ENCODE measurements at regions not wholly inside any gene's neighbourhood (a gene's known extent, or its start where the extent isn't known, plus 50 kb on each side); places are given as distances from the start of the nearest gene placed in this dataset.
A peak's percentile ranks its signal among the peaks of the same experiment; 100 is the strongest.

DNA sequence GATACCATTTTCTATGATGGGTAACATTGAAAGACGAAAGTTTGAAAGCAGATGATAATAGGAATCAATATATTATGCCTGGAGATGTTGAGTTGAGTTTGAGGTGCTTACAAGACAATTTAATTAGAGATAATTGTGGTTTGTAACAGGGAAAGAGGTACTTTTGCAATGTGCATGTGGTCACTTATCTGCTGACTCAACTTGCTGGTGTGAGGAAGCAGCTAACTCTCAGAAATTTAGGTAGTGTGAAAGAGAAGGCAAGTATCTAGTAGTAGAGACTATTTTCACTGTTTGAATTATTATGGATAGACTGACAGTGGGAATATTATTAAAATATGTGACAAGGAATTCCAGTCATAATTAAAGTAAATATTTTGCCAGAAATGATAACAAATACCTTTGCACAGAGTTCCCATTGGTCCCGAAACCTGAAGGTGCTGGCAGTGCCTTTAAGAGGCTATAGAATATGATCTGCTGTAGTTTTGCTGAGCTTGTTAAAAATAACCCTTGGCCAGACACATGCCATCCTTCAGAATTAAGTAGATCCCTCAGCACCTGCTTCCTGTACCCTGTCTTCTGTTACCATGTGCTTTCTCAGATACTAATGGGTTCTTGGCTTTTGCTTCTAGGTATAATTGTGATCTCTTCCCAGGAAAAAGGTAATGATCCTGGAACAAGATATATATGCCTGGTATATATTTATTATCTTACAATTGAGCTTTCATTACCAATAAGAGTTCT lies 315.9 kb downstream of the BCHE start:
- H3K36me3 ChIP-seq (replicated peaks in 1 of 2; ENCODE audit: control insufficient read depth in 1 of 2, insufficient read depth in 2 of 2, low read length in 2 of 2), result no peaks in the 10 kb centered on the region
- ATAC-seq (no peak), DNase-seq (ENCODE audit: low spot score) (no peak), FAIRE-seq (no peak)
- H3K4me2 ChIP-seq (ENCODE audit: low read depth, low read length), result no peak overlapping the region
- POLR2A ChIA-PET, result no interaction called here
- H3K9ac ChIP-seq (ENCODE audit: insufficient read depth, low read depth, low read length), result no peak overlapping the region
- H4K20me1 ChIP-seq (ENCODE audit: insufficient read depth, low read length), result no peaks in the 10 kb centered on the region
- BruUV-seq (replicated peaks), result no TSS peak
- no peaks in the 10 kb centered on the region for H3K79me2 ChIP-seq (ENCODE audit: insufficient read depth, low read length)
- H3K4me1 ChIP-seq (ENCODE audit: insufficient read depth, low read length), result no peaks in the 10 kb centered on the region
- intact Hi-C loops (cut with micrococcal nuclease; ENCODE audit: unreplicated experiment), result no loop called here
- in situ Hi-C loops (cut with HindIII; ENCODE audit: extremely low pct_ligation_motif_present, low pct_unique_long_range_greater_than_20kb), result no loop called here
- no peaks in the 10 kb centered on the region for H3K27me3 ChIP-seq (ENCODE audit: control insufficient read depth in 1 of 2, insufficient read depth in 2 of 2, low read length in 2 of 2)
- CTCF ChIA-PET (ENCODE audit: low intra/inter-chr PET ratio, low total read pairs), result no interaction called here
- no peak overlapping the region for H2AFZ ChIP-seq (ENCODE audit: low read length)
- TF ChIP-seq MNT (IDR thresholded peaks at IDR 0.05), result peak; percentile 91
- no peak for TF ChIP-seq RXRB (CRISPR knock-in tag; IDR thresholded peaks at IDR 0.05; ENCODE audit: borderline replicate concordance)
- TF ChIP-seq AHR (CRISPR knock-in tag; IDR thresholded peaks at IDR 0.05), result no peak
- peak in 1 of 2 experiments; percentile 34; a peak in 1 of 4 replicates for TF ChIP-seq MAFK (conservative IDR thresholded peaks at IDR 0.05 in 1 of 2, IDR thresholded peaks at IDR 0.05 in 1 of 2; ENCODE audit: low read length in 2 of 2)
- no peak for TF ChIP-seq SMAD3 (CRISPR knock-in tag; IDR thresholded peaks at IDR 0.05)
- H3K4me3 ChIP-seq (replicated peaks in 1 of 3; ENCODE audit: insufficient read depth in 1 of 3, low read depth in 2 of 3, low read length in 3 of 3), result no peak overlapping the region
- WGBS (ENCODE audit: low lambda C conversion rate), result 4% methylated on average over 2 of the region's 2 CpGs
- no peak overlapping the region for H3K27ac ChIP-seq (ENCODE audit: extremely low read length, insufficient read depth, low read length)
- no peaks in the 10 kb centered on the region for H3K9me3 ChIP-seq (ENCODE audit: low read length)

DNA sequence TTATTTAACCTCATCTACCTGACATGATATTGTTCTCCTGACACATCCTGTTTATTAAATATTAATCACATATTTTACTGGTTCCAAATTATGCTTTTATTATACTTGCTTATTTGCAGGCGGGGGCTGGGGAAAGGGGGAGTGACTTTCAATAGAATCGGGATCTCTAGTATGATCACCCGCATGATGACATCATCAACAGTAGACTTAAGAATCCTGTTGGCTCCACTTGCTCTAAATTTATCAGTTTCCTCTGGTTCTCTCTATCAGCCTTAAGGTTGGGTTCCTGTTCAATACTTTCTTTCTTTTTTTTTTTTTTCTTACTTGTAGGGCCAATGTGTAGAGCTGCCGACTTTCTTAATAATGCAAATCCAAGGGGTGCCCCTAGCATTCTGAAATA lies 317.5 kb downstream of the BCHE start:
- no TSS peak for BruUV-seq (replicated peaks)
- H3K36me3 ChIP-seq (replicated peaks in 1 of 2; ENCODE audit: control insufficient read depth in 1 of 2, insufficient read depth in 2 of 2, low read length in 2 of 2), result no peaks in the 10 kb centered on the region
- H3K9ac ChIP-seq (ENCODE audit: insufficient read depth, low read depth, low read length), result no peak overlapping the region
- intact Hi-C loops (cut with micrococcal nuclease; ENCODE audit: unreplicated experiment), result no loop called here
- WGBS (ENCODE audit: low lambda C conversion rate), result 53% methylated on average over 4 of the region's 4 CpGs
- ChIA-PET POLR2A (no interaction called here), CTCF (ENCODE audit: low intra/inter-chr PET ratio, low total read pairs) (no interaction called here)
- no peak overlapping the region for H3K4me2 ChIP-seq (ENCODE audit: low read depth, low read length)
- ATAC-seq (no peak), DNase-seq (ENCODE audit: low spot score) (no peak), FAIRE-seq (no peak)
- H3K27me3 ChIP-seq (ENCODE audit: control insufficient read depth in 1 of 2, insufficient read depth in 2 of 2, low read length in 2 of 2), result no peaks in the 10 kb centered on the region
- in situ Hi-C loops (cut with HindIII; ENCODE audit: extremely low pct_ligation_motif_present, low pct_unique_long_range_greater_than_20kb), result no loop called here
- H3K27ac ChIP-seq (ENCODE audit: extremely low read length, insufficient read depth, low read length), result no peak overlapping the region
- no peaks in the 10 kb centered on the region for H3K79me2 ChIP-seq (ENCODE audit: insufficient read depth, low read length)
- H4K20me1 ChIP-seq (ENCODE audit: insufficient read depth, low read length), result no peaks in the 10 kb centered on the region
- no peaks in the 10 kb centered on the region for H3K4me1 ChIP-seq (ENCODE audit: insufficient read depth, low read length)
- H2AFZ ChIP-seq (ENCODE audit: low read length), result no peak overlapping the region
- peak; percentile 53 for TF ChIP-seq CREB1 (IDR thresholded peaks at IDR 0.05)
- no peak for TF ChIP-seq CREB1 (CRISPR knock-in tag; IDR thresholded peaks at IDR 0.05)
- TF ChIP-seq, protein P1, sequence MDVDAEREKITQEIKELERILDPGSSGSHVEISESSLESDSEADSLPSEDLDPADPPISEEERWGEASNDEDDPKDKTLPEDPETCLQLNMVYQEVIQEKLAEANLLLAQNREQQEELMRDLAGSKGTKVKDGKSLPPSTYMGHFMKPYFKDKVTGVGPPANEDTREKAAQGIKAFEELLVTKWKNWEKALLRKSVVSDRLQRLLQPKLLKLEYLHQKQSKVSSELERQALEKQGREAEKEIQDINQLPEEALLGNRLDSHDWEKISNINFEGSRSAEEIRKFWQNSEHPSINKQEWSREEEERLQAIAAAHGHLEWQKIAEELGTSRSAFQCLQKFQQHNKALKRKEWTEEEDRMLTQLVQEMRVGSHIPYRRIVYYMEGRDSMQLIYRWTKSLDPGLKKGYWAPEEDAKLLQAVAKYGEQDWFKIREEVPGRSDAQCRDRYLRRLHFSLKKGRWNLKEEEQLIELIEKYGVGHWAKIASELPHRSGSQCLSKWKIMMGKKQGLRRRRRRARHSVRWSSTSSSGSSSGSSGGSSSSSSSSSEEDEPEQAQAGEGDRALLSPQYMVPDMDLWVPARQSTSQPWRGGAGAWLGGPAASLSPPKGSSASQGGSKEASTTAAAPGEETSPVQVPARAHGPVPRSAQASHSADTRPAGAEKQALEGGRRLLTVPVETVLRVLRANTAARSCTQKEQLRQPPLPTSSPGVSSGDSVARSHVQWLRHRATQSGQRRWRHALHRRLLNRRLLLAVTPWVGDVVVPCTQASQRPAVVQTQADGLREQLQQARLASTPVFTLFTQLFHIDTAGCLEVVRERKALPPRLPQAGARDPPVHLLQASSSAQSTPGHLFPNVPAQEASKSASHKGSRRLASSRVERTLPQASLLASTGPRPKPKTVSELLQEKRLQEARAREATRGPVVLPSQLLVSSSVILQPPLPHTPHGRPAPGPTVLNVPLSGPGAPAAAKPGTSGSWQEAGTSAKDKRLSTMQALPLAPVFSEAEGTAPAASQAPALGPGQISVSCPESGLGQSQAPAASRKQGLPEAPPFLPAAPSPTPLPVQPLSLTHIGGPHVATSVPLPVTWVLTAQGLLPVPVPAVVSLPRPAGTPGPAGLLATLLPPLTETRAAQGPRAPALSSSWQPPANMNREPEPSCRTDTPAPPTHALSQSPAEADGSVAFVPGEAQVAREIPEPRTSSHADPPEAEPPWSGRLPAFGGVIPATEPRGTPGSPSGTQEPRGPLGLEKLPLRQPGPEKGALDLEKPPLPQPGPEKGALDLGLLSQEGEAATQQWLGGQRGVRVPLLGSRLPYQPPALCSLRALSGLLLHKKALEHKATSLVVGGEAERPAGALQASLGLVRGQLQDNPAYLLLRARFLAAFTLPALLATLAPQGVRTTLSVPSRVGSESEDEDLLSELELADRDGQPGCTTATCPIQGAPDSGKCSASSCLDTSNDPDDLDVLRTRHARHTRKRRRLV (CRISPR knock-in tag; IDR thresholded peaks at IDR 0.05), result no peak
- no peak for TF ChIP-seq ETV6 (CRISPR knock-in tag; conservative IDR thresholded peaks at IDR 0.05)
- TF ChIP-seq ZNF567 (CRISPR knock-in tag; IDR thresholded peaks at IDR 0.05; ENCODE audit: borderline replicate concordance), result no peak
- TF ChIP-seq FOXA3 (CRISPR knock-in tag; IDR thresholded peaks at IDR 0.05), result no peak
- no peak for TF ChIP-seq JUND (CRISPR knock-in tag; IDR thresholded peaks at IDR 0.05)
- TF ChIP-seq ATF7 (IDR thresholded peaks at IDR 0.05), result peak; percentile 86
- TF ChIP-seq ATF7 (CRISPR knock-in tag; IDR thresholded peaks at IDR 0.05), result no peak
- no peaks in the 10 kb centered on the region for H3K9me3 ChIP-seq (ENCODE audit: low read length)
- no peak overlapping the region for H3K4me3 ChIP-seq (replicated peaks in 1 of 3; ENCODE audit: insufficient read depth in 1 of 3, low read depth in 2 of 3, low read length in 3 of 3)
